ENCODE measurements at regions not wholly inside any gene's neighbourhood (a gene's known extent, or its start where the extent isn't known, plus 50 kb on each side); places are given as distances from the start of the nearest gene placed in this dataset.
A peak's percentile ranks its signal among the peaks of the same experiment; 100 is the strongest.

DNA sequence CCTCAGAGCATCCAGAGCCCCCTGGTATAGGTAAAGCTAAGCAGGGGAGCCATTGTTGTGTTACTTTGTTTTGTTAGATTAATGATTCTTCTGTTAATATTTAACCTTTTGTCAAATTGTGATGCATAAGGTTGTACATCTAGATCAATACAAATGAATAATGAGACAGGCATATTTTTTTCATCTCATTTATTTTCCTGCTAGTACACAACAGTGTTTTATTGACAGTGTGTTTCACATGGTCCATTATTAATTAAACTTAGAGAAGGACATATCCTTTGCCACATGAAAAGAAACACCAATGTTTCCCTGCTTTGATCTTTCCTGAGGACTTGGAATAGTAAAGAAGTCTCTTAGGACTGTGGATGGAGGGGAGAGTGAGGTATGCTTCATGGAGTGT is 543.6 kb upstream of the CFAP20DC start:
- no peak overlapping the region for H3K4me3 ChIP-seq
- TF ChIP-seq, protein P1, sequence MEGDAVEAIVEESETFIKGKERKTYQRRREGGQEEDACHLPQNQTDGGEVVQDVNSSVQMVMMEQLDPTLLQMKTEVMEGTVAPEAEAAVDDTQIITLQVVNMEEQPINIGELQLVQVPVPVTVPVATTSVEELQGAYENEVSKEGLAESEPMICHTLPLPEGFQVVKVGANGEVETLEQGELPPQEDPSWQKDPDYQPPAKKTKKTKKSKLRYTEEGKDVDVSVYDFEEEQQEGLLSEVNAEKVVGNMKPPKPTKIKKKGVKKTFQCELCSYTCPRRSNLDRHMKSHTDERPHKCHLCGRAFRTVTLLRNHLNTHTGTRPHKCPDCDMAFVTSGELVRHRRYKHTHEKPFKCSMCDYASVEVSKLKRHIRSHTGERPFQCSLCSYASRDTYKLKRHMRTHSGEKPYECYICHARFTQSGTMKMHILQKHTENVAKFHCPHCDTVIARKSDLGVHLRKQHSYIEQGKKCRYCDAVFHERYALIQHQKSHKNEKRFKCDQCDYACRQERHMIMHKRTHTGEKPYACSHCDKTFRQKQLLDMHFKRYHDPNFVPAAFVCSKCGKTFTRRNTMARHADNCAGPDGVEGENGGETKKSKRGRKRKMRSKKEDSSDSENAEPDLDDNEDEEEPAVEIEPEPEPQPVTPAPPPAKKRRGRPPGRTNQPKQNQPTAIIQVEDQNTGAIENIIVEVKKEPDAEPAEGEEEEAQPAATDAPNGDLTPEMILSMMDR (IDR thresholded peaks at IDR 0.05): no peak
- H3K27ac ChIP-seq: no peak overlapping the region
- DNase-seq (ENCODE audit: low spot score): no peak

DNA sequence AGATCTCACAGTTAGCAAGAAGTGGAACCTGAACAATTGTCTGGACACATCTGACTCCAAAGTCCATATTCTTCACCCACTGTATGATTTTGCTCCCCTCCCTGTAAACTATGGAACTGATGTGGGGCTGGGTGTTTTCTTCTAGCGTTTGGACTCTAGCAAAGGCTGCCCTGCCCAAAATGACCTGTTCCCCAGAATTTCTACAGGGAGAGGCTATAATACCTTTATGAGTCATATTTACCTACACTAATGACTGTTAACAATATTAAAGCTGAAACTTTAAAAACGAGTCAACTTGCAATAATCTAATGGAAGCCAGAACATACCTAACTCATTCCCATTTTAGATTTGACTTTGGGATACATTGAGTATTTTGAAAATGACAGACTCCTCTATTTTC is 531.2 kb upstream of the CFAP20DC start:
- TF ChIP-seq, protein P1 (IDR thresholded peaks at IDR 0.05): no peak
- Histone ChIP-seq H3K27ac (no peak overlapping the region), H3K4me3 (no peak overlapping the region)
- DNase-seq (ENCODE audit: low spot score): no peak

DNA sequence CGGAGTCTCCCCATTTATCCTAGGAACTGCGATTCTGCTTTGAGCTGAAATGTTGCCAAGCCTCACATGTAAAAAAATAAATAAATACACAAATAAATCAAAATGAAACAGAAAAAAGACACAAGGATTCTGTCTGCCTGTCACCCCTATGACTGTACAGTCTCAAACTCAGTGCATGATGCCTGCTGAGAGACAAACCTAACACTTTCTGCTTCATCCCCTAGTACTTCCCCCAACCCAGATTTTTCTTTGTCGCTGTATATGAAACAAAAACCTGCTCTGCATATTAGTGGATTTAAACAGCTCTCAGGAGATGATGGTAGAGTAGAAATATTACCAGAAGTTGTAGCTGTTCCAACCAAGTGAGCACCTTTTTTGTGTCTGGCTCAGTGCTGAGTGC is 530.7 kb upstream of the CFAP20DC start:
- DNase-seq (ENCODE audit: low spot score): no peak
- Histone ChIP-seq H3K27ac (no peak overlapping the region), H3K4me3 (no peak overlapping the region)
- TF ChIP-seq, protein P1 (IDR thresholded peaks at IDR 0.05): no peak

DNA sequence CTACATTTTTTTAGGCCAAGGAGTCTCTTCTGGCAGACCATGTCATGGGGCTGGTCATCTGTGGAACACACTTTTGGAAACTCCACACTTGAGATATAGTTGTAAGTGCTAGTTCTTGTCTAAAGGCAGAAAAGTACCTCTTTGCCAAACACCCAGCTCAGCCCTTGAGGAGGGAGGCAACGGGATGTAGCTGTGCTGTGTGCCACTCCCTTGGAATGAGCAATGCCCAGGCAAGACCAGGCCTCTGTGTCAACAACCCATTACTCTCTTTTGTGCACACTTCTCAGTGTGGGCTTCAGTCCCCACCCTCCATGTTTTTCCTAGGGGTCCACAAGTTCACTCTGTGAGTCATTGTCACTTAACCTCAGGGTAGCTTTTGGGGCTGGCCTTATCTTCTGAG is 528.3 kb upstream of the CFAP20DC start:
- no peak for DNase-seq (ENCODE audit: low spot score)
- Histone ChIP-seq H3K4me3 (no peak overlapping the region), H3K27ac (no peak overlapping the region)
- TF ChIP-seq, protein P1 (IDR thresholded peaks at IDR 0.05): no peak

DNA sequence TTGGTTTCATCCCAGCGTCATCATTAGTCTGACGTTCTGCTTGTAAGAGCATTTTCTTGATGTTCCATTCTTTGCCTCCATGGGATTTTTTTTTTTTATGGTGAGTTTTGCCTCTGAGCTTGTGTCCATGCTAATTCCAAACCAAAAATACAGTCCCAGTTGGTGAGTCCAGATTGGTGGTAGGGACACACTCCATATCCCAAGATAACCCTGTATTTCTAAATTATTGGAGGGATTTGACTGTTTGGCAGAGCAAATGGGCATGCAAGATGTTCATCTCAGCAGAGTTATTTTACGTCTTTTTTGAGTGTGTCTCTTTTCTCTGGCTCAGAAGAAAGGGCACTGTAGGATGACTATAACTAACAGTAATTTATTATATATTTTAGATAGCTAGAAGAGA is 526.8 kb upstream of the CFAP20DC start:
- TF ChIP-seq, protein P1 (IDR thresholded peaks at IDR 0.05): no peak
- Histone ChIP-seq H3K27ac (no peak overlapping the region), H3K4me3 (no peak overlapping the region)
- DNase-seq (ENCODE audit: low spot score): no peak

DNA sequence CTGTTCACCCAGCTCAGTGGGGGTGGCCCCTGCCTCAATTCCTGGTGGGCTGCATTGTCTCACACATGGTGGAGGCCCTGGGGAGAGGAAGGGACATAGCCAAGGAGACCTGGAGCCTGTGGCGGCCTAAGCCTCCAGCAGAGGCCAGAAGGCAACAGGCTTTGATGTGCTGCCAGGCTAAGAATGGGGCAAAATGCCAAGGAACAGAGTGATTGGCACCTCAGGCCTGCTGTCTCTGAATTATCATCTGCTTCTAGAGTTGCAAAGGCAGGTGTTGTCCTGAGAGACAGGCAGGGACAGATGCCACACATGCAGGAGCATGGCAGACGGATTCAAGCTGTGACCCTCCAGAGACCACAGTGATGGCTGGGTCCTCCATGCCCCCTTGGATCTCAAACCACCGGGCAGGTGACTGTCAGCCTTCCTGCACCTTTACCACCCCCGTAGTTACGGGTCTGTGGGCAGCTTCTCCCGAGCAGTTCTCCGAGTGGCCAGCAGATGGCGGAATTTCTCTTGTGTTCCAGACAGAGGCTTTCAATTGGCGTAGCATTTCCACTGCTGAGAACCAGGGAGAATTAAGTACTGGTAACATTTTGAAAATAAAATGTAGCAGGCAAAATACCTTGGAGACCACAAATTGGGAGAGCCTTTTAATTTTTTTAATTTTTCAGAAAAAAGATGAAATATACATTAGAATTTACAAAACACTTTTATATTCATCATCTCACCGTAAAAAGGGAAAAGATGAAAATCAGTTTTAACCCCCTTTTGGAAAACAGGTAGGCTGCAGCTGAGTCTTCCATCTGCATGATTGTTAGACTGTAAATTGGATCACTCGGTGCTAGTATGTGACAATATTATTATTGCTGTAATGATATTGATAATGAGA is 525.5 kb upstream of the CFAP20DC start:
- H3K4me3 ChIP-seq: no peak overlapping the region
- TF ChIP-seq, protein P1 (IDR thresholded peaks at IDR 0.05): peak; percentile 91
- peak; percentile 78 for DNase-seq (ENCODE audit: low spot score)
- no peak overlapping the region for H3K27ac ChIP-seq

DNA sequence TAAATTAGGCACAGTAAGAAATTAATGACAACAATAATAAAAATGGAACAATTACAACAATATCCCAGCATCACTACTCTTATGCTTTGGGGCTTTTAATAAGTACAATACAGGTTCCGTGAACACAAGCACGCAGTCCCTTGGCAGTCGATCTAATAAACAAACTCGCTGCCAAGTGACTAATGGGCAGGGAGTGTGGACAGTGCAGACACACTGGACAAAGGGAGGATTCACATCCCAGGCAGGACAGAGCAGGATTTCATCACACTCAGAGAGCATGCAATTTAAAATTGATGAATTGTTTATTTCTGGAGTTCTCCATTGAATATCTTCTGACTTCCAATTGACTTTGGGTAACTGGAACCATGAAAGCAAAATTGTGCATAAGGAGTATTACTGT is 524.1 kb upstream of the CFAP20DC start:
- TF ChIP-seq, protein P1 (IDR thresholded peaks at IDR 0.05): no peak
- no peak for DNase-seq (ENCODE audit: low spot score)
- no peak overlapping the region for H3K27ac ChIP-seq
- H3K4me3 ChIP-seq: no peak overlapping the region
